Glutamatergic neuron (in vitro differentiated cells): ENCODE measurements at regions not wholly inside any gene's neighbourhood (a gene's known extent, or its start where the extent isn't known, plus 50 kb on each side); places are given as distances from the start of the nearest gene placed in this dataset.

Experiments
- DNase-seq: peaks from one replicate; pipeline ENCODE4 v3.0.0; 2022
- H3K27ac Mint-ChIP-seq: one replicate; pipeline ENCODE4 v1.8.0; 2020; ENCODE audit warnings: mild to moderate bottlenecking, mixed read lengths, inconsistent platforms; ENCODE audit not compliant: unreplicated experiment
- H3K27me3 Mint-ChIP-seq: one replicate; pipeline ENCODE4 v1.8.0; 2020; ENCODE audit warnings: mild to moderate bottlenecking, moderate library complexity, mixed read lengths, inconsistent platforms; ENCODE audit not compliant: unreplicated experiment
- H3K36me3 Mint-ChIP-seq: one replicate; pipeline ENCODE4 v1.8.0; 2020; ENCODE audit warnings: mild to moderate bottlenecking, mixed read lengths, inconsistent platforms; ENCODE audit not compliant: unreplicated experiment
- H3K4me1 Mint-ChIP-seq: one replicate; pipeline ENCODE4 v1.8.0; 2020; ENCODE audit warnings: mild to moderate bottlenecking, low read depth, mixed read lengths, inconsistent platforms; ENCODE audit not compliant: unreplicated experiment
- H3K4me3 Mint-ChIP-seq: one replicate; pipeline ENCODE4 v1.8.0; 2020; ENCODE audit warnings: mild to moderate bottlenecking, mixed read lengths, inconsistent platforms; ENCODE audit not compliant: unreplicated experiment
- H3K9me3 Mint-ChIP-seq: one replicate; pipeline ENCODE4 v1.8.0; 2020; ENCODE audit warnings: mild to moderate bottlenecking, moderate library complexity, mixed read lengths, inconsistent platforms; ENCODE audit not compliant: unreplicated experiment
- TF ChIP-seq, protein P1 (sequence below): fragments of 200-600 bp; sonication (generic); IDR thresholded peaks from one replicate; pipeline ENCODE4 v1.5.0; 2021; ENCODE audit not compliant: partially characterized antibody, unreplicated experiment

DNA sequence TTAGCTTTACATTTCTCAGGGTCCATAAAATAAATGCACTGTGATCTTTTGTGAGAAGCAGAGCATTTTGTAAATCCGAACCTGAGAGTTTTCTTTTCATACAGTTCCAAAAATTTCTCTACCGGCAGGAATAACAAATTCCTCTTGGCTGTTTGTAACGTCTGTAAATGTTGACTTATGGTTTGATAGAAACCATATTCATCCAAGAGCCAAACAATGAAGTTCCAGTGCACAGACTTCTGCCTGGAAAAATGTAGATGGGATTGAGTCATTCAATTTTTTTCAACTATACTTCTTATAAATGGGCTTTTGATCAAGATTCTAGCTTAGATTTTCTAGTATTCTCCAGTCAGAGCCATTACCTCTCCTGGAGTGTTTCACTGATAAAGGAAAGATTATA is 530.6 kb downstream of the TFEC start:
- no peak for DNase-seq
- H3K4me3 Mint-ChIP-seq = no peak overlapping the region

DNA sequence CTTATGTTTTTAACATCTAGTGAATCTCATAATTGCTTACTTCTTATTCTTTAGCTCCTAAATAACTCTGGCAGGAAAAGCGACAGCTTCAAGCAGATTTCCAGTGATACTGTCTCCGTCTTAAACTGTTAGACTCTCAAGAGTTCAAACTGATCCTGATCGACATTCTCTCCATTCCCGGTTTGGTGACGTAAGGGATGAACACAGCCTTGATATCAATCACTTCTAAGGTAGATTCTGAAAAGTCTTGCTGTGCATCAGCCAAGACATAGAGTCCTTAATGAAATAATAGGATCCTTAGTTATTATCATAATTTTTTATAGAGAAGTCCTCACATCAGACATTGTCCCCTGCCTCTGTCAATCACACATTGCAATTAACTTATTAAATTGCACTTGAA is 534.6 kb downstream of the TFEC start:
- no peak overlapping the region for H3K27ac Mint-ChIP-seq
- no peaks in the 10 kb centered on the region for H3K4me1 Mint-ChIP-seq
- TF ChIP-seq, protein P1, sequence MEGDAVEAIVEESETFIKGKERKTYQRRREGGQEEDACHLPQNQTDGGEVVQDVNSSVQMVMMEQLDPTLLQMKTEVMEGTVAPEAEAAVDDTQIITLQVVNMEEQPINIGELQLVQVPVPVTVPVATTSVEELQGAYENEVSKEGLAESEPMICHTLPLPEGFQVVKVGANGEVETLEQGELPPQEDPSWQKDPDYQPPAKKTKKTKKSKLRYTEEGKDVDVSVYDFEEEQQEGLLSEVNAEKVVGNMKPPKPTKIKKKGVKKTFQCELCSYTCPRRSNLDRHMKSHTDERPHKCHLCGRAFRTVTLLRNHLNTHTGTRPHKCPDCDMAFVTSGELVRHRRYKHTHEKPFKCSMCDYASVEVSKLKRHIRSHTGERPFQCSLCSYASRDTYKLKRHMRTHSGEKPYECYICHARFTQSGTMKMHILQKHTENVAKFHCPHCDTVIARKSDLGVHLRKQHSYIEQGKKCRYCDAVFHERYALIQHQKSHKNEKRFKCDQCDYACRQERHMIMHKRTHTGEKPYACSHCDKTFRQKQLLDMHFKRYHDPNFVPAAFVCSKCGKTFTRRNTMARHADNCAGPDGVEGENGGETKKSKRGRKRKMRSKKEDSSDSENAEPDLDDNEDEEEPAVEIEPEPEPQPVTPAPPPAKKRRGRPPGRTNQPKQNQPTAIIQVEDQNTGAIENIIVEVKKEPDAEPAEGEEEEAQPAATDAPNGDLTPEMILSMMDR = no peak
- H3K27me3 Mint-ChIP-seq = no peaks in the 10 kb centered on the region
- no peaks in the 10 kb centered on the region for H3K36me3 Mint-ChIP-seq
- H3K4me3 Mint-ChIP-seq = no peak overlapping the region
- H3K9me3 Mint-ChIP-seq = no peaks in the 10 kb centered on the region
- no peak for DNase-seq

More for the DNA sequence above, 530.6 kb downstream of the TFEC start:
- TF ChIP-seq, protein P1 = no peak
- no peaks in the 10 kb centered on the region for H3K4me1 Mint-ChIP-seq
- no peaks in the 10 kb centered on the region for H3K27me3 Mint-ChIP-seq
- no peak overlapping the region for H3K27ac Mint-ChIP-seq
- no peaks in the 10 kb centered on the region for H3K9me3 Mint-ChIP-seq
- no peaks in the 10 kb centered on the region for H3K36me3 Mint-ChIP-seq

DNA sequence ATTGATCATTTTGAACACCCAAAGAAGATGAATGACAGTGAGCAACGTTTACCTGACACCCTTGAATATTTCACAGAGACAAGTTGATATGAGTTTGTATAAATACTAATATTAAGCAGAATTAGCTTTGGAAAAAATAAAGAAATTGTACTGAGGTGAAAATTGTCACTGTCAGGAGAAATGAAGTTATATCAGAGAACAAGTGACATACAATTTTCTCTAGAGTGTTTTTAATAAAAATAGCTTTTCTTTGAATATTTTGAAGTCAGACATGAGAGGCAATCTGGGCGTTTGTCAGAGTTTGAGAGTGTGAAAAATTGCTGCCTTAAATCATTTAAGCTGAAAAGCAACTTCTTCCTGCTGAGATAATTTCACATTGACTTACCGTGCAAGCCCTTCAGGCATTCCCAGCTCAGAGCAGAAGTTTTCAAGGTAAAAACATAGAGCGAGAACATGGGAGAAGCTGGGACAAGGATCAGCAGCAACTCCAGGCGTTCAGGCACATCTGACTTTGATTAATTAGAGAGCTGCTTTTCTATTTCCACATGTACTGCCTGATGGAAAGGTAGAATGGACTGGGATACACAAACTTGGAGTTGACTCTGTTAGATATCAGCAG is 535.9 kb downstream of the TFEC start:
- TF ChIP-seq, protein P1 = no peak
- no peak overlapping the region for H3K27ac Mint-ChIP-seq

DNA sequence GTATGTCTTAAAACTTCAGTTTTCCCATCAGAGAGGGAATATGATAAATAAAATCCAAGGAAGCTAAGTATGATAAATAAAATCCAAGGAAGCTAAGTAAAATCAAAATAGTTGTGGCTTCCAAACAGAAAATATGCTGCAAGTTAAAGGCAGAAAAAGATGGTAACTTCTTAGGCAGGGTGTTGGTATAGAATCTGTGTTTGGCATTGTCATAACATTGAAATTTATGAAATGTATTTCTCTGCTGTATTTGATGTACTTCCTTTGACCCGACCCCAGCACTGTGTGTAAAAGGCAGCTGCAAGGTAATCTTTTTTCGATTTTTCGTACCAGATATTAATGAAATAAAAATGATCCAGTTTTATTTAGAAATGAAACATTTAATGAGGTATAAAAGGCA is 537.2 kb downstream of the TFEC start:
- no peaks in the 10 kb centered on the region for H3K27me3 Mint-ChIP-seq
- no peaks in the 10 kb centered on the region for H3K9me3 Mint-ChIP-seq
- TF ChIP-seq, protein P1 = no peak
- no peaks in the 10 kb centered on the region for H3K4me1 Mint-ChIP-seq
- H3K4me3 Mint-ChIP-seq = no peak overlapping the region
- DNase-seq = no peak
- no peaks in the 10 kb centered on the region for H3K36me3 Mint-ChIP-seq
- H3K27ac Mint-ChIP-seq = no peak overlapping the region

More for the DNA sequence above, 535.9 kb downstream of the TFEC start:
- H3K36me3 Mint-ChIP-seq = no peaks in the 10 kb centered on the region
- H3K27me3 Mint-ChIP-seq = no peaks in the 10 kb centered on the region
- DNase-seq = no peak
- H3K9me3 Mint-ChIP-seq = no peaks in the 10 kb centered on the region
- H3K4me1 Mint-ChIP-seq = no peaks in the 10 kb centered on the region
- no peak overlapping the region for H3K4me3 Mint-ChIP-seq

DNA sequence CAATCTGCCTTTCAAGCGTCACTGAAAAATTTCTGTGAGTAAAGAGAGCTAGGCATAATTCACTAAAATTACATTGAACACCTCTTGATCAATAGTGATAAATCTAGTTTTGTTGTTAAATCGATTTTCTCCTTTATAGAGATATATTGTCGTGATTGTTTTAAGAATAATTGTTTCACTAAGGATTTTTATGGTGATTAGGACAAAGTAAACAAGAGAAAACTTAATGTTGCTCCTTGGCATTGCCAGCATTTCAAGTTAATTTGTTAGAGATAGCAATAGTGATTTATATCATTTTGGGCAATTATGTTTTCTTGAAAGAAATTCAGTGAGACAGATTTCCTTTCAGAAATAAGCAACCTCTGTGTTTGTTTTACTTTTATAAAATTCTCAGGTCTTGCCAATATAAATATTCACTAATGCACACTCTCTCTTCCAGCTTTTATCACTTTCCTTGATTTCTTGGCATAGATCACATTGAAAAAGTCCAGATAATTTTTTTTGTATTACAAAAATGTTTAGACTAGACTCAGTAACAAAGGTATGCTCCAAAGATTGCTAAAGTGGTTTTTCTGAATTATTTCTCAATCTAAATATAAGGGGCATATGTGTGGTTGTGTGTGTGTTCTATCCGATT is 538.7 kb downstream of the TFEC start:
- H3K4me1 Mint-ChIP-seq = no peaks in the 10 kb centered on the region
- no peaks in the 10 kb centered on the region for H3K27me3 Mint-ChIP-seq
- H3K4me3 Mint-ChIP-seq = no peak overlapping the region
- TF ChIP-seq, protein P1 = no peak
- H3K36me3 Mint-ChIP-seq = no peaks in the 10 kb centered on the region
- DNase-seq = no peak
- H3K9me3 Mint-ChIP-seq = no peaks in the 10 kb centered on the region
- H3K27ac Mint-ChIP-seq = no peak overlapping the region
